Ammon's horn (tissue), 1 donor: ENCODE measurements at regions not wholly inside any gene's neighbourhood (a gene's known extent, or its start where the extent isn't known, plus 50 kb on each side); places are given as distances from the start of the nearest gene placed in this dataset.

Experiments used
- DNase-seq: peaks from one replicate; pipeline ENCODE4 v3.0.0-alpha.2; 2016; ENCODE audit warnings: low spot score

GRCh38 chr2:71277536-71278103 lies 50.7 kb upstream of the PAIP2B start:
- peak; percentile 86 for DNase-seq

- DNase-seq, result no peak
Measured at GRCh38 chr2:71277147-71277475, 50.2 kb upstream of the PAIP2B start.

- DNase-seq, result peak; percentile 94
Measured at GRCh38 chr2:71276311-71277146, 49.6 kb upstream of the PAIP2B start.
